NCI-H2029 treated with DMSO at 0.1 percent for 48 hours (cell line): ENCODE measurements at regions not wholly inside any gene's neighbourhood (a gene's known extent, or its start where the extent isn't known, plus 50 kb on each side); places are given as distances from the start of the nearest gene placed in this dataset.
A peak's percentile ranks its signal among the peaks of the same experiment; 100 is the strongest.

Source experiments
- DNase-seq: peaks from one replicate; lab custom pipeline; 2025; lab: John Stamatoyannopoulos, UW

- no peak for DNase-seq
Observed at GRCh38 chr22:49092716-49093115, 735.0 kb downstream of the BRD1 start.

GRCh38 chr22:49091917-49092545 is 735.6 kb downstream of the BRD1 start:
- no peak for DNase-seq

GRCh38 chr22:49091451-49091850 is 736.2 kb downstream of the BRD1 start:
- DNase-seq, result no peak

DNA sequence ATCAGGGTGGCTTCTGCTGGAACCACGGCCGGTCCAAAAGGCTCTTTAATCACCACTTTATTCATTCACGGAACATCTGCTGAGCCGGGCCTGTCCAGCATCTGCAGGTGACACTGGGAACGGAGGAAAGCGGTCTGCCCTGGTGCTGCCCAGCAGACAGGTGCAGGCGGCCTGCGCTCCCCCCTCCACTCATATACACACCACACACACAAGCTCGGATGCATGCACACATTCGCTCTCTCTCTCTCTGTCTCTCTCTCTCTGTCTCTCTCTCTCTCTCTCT is 736.9 kb downstream of the BRD1 start:
- peak; percentile 35 for DNase-seq

- DNase-seq, result no peak
Observed at GRCh38 chr22:49090061-49090852, 737.4 kb downstream of the BRD1 start.

- no peak for DNase-seq
Observed at GRCh38 chr22:49088801-49089791, 738.6 kb downstream of the BRD1 start.

DNA sequence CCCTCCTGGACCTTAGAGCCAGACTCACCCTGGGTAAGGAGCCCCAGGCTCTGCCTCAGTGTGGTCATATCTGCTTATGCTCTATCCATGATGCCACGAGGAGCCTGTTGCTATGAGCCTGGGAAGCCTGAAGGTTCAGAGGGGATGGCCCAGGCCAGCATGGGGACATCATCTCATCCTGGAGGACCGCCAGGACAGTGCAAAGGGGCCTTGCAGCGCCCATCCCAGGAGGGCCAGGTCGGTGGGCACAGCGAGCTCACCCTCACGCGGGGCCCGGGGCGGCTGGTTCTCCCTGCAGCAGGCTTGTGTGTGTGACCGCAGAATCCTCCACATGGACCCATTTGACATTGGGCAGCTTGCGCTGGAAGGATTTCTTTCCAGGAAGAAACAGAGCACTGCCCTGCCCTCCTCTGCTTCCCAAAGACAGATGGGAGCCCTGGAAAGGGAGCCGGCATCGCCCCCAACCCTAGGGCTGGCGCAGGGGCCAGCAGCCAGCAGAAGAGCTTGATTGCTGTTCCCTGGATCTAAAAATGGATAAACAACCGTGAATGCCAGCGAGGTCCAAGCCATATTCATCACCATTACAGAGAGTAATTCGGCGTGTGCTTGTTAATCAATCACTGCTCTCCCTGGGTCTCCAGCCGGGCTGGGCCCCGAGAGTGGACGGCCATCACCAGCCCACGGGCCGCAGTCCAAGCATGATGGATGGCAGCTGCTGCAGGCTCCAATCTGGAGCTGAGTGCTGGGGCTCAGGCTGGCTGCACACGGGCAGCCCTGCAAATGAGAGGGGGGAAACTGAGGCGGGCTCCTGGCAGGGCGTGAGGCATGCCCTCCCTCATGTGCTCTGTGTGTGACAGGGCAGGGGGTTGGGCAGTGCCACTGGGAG is 739.7 kb downstream of the BRD1 start:
- DNase-seq, result no peak

- peak; percentile 15 for DNase-seq
Observed at GRCh38 chr22:49087198-49087597, 740.5 kb downstream of the BRD1 start.

DNA sequence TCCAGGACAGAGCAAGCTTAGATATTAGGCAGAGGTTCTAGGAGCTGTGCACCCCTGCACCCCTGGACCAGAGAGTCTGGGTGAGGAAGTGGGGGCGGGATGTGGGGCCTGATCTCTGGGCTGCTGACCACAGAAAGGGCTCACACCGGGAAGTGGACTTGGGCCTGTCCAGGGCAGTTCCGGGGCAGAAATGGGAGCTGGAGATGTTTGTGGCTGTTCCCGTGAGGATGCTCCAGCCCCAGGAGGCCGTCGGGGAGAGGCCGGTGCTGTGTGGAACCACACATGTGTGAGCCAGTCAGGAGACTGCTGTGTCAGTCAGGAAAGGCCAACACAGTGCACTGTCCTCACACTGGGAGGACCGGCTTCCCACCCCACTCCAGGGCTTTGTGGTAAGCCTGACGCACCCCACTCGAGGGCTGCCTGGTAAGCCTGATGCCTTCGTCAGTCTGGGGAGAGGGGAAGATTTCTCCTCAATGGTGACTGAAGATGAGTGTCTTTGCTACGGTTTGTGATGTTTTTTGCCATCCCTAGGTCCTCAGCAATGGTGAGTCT is 741.0 kb downstream of the BRD1 start:
- no peak for DNase-seq

- no peak for DNase-seq
Observed at GRCh38 chr22:49086181-49086580, 741.5 kb downstream of the BRD1 start.

DNA sequence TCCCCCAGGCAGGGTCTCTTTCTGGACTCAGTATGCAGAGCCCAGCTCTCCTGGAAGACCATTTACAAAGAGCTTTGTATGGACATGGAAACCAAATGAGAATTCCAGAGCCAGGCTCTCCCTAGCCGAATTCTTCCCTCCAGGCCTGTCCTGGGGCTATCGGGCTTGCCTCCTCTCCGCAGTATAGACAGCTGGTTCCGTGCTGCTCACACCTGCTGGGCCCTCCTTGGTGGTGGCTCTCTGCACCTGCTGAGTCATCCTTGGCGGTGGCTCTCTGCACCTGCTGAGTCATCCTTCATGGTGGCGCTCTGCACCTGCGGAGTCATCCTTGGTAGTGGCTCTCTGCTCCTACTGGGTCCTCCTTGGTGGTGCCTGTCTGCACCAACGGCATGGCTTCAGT is 743.5 kb downstream of the BRD1 start:
- DNase-seq, result peak; percentile 15

GRCh38 chr22:49083607-49084006 is 744.1 kb downstream of the BRD1 start:
- no peak for DNase-seq

GRCh38 chr22:49082451-49082850 is 745.2 kb downstream of the BRD1 start:
- DNase-seq, result no peak

DNA sequence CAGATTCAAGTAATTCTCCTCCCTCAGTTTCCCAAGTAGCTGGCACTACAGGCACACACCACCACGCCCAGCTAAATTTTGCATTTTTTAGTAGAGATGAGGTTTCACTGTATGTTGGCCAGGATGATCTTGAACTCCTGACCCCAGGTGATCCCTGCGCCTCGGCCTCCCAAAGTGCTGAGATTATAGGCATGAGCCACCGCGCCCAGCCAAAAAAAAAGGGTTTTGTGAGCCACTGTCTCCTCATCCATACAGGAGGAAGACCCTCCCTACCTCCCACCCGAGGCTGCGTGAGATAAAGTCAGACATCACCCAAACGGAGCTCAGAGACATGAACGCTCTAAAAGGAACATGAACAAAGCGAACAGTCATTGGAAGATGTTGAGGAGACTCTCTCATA is 745.7 kb downstream of the BRD1 start:
- no peak for DNase-seq

DNA sequence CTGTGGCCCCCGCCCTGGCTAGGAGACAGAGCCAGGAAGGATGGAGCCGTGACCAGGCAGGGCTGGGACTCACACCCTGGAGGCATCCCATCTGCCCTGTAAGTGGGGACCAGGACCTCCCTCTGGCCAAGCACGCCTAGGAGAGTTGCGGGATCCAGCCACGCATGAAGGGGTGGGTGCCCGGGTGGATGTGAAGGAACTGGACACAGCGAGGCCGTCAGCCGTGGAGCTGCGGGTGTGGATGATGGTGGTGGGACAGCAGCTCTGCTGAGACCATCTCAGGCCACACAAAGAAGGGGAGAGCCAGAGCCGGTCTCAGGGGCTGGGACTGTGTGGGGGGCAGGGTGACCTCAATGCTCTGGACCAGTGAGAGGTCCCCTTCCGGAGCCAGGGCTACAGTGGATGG is 746.4 kb downstream of the BRD1 start:
- no peak for DNase-seq

GRCh38 chr22:49080631-49081030 is 747.0 kb downstream of the BRD1 start:
- DNase-seq, result no peak

DNA sequence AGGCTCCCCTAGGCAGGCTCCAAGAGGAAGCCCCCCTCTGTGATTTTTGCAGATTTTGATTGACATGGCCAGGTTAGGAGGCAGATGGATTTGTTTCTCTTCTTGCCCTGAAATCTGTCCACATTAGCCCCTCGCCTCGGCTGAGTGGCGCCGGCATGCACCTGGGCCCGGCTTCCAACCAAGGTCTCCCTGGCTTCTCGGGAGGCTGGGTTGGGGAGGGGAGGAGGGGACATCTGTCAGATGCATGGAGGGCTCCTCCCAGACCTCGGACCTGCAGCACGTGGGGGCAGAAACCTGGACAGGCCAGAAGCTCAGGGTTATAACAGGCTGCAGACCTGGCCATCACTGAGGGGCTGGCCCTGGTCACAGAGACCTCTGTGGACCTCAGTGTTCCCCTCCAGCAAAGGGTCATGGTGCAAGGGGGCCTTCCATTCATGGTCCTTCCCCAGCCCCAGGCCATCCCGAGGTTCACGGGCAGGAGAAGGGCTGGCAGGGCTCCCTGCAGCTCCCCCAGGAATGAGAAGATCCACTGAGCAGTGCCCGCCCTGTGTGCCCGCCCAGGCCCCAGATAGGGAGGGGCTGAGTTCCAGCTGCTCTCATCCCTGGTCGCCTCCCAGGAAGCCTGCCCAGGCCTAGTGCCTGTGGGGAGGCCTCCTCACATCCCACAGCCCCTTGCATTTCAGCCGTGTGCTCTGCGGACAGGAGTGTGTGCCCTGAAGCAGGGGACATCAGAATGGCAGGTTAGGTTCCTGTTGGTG is 747.8 kb downstream of the BRD1 start:
- no peak for DNase-seq

GRCh38 chr22:49079027-49079725 is 748.5 kb downstream of the BRD1 start:
- no peak for DNase-seq

DNA sequence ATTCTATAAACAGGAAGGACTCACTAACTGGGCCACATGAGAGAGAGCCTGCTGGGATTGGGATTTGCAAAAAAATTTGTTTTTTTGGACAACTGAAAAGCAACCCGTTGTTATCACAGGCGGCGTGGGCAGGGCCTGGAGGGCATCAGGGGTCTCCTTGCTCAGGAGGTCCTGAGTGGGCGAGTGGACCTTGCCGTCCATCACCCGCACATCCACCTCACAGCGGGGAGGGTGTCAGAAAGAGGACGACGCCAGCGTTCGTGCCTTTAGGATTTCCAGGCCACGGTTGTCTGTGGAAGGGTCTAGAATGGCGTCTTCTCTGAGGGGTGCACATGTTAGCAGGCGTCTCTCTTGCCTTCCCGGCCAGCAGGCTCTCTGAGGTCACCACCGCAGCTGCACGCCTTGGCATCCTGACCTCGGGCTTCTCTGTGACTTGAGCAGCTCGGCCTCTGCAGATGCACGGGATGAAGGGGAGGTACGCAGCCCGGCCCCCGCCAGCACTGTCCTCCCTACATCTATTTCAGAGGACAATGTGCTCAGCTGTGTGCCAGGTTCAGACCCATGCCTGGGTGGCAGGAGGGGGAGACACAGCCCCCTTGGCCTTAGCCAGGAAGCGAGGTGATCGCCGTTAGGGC is 749.5 kb downstream of the BRD1 start:
- DNase-seq, result no peak

- DNase-seq, result no peak
Observed at GRCh38 chr22:49077586-49077985, 750.1 kb downstream of the BRD1 start.
